ENCODE measurements at regions not wholly inside any gene's neighbourhood (a gene's known extent, or its start where the extent isn't known, plus 50 kb on each side); places are given as distances from the start of the nearest gene placed in this dataset.

- Mint-ChIP-seq H3K27ac (no peak overlapping the region), H3K9me3 (peaks cover 4 to 6% of the 10 kb centered on the region in 2 donors)
- intact Hi-C loops (cut with micrococcal nuclease), result no loop called here
Observed at GRCh38 chr7:67990003-67990402, 993.4 kb downstream of the TYW1 start.

DNA sequence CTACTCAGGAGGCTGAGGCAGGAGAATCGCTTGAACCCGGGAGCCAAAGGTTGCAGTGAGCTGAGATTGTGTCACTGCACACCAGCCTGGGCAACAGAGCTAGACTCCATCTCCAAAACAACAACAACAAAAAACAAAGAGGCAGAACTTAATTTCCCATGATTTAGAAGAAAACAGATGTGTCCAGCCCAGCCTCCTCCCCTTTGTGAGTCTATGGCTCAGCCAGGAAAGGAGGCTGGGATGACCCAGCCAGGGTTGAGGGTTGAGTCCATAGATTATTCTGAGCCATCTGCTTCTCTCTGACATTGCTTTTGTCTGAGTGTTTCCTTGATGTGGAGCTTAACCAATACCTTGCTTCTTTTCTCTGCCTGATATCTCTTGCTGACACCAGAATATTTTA, 994.1 kb downstream of the TYW1 start:
- Mint-ChIP-seq H3K27ac (no peak overlapping the region), H3K36me3 (no peaks in the 10 kb centered on the region), H3K4me3 (no peak overlapping the region), H3K27me3 (ENCODE audit: low read depth in 2 of 2) (no peaks in the 10 kb centered on the region), H3K4me1 (no peaks in the 10 kb centered on the region), H3K9me3 (peaks cover 4 to 6% of the 10 kb centered on the region in 2 donors)
- intact Hi-C loops (cut with micrococcal nuclease), result no loop called here
- Histone ChIP-seq H3K36me3 (ENCODE audit: control insufficient read depth, insufficient read depth, low read length) (no peaks in the 10 kb centered on the region), H3K4me3 (ENCODE audit: low read length) (no peak overlapping the region), H3K4me1 (ENCODE audit: control insufficient read depth, insufficient read depth, low read length) (no peaks in the 10 kb centered on the region), H3K27ac (ENCODE audit: low read length) (no peak overlapping the region), H3K27me3 (ENCODE audit: control insufficient read depth, insufficient read depth, low read length) (no peaks in the 10 kb centered on the region), H3K9me3 (ENCODE audit: control insufficient read depth, insufficient read depth, low read length) (peaks cover 4% of the 10 kb centered on the region)
- 96% methylated on average over 2 of the region's 2 CpGs for WGBS (ENCODE audit: insufficient coverage)
- ATAC-seq (no peak), DNase-seq (no peak)
- TF ChIP-seq CTCF (IDR thresholded peaks at IDR 0.05), result no peak

More at GRCh38 chr7:67990003-67990402, 993.4 kb downstream of the TYW1 start:
- no peak overlapping the region for H3K4me3 Mint-ChIP-seq
- no peak for TF ChIP-seq CTCF (IDR thresholded peaks at IDR 0.05)
- H3K36me3 Mint-ChIP-seq, result no peaks in the 10 kb centered on the region
- no peaks in the 10 kb centered on the region for H3K4me1 Mint-ChIP-seq
- H3K27me3 Mint-ChIP-seq (ENCODE audit: low read depth in 2 of 2), result no peaks in the 10 kb centered on the region
- Histone ChIP-seq H3K4me3 (ENCODE audit: low read length) (no peak overlapping the region), H3K27ac (ENCODE audit: low read length) (no peak overlapping the region), H3K9me3 (ENCODE audit: control insufficient read depth, insufficient read depth, low read length) (peaks cover 4% of the 10 kb centered on the region), H3K27me3 (ENCODE audit: control insufficient read depth, insufficient read depth, low read length) (no peaks in the 10 kb centered on the region), H3K36me3 (ENCODE audit: control insufficient read depth, insufficient read depth, low read length) (no peaks in the 10 kb centered on the region), H3K4me1 (ENCODE audit: control insufficient read depth, insufficient read depth, low read length) (no peaks in the 10 kb centered on the region)
- no peak for ATAC-seq
- WGBS (ENCODE audit: insufficient coverage), result 72% methylated on average over 4 of the region's 4 CpGs
- DNase-seq, result no peak

DNA sequence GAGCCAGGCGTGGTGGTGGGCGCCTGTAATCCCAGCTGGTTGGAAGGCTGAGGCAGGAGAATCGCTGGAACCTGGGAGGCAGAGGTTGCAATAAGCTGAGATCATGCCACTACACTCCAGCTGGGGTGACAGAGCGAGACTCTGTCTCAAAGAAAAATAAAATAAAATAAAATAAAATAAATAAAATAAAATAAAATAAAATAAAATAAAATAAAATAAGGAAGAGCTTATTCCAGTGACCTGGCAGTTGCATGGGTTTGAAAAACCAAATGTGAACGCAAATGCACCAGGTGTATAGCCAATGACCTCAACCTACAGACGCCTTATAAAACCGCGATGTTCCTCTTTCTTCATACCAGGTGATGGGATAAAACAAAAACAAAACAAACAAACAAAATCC, 995.7 kb downstream of the TYW1 start:
- no peak overlapping the region for H3K4me3 ChIP-seq (ENCODE audit: low read length)
- Mint-ChIP-seq H3K27ac (no peak overlapping the region), H3K9me3 (peaks cover 5 to 6% of the 10 kb centered on the region in 2 donors), H3K4me1 (no peaks in the 10 kb centered on the region), H3K4me3 (no peak overlapping the region), H3K27me3 (ENCODE audit: low read depth in 2 of 2) (no peaks in the 10 kb centered on the region), H3K36me3 (no peaks in the 10 kb centered on the region)
- H3K27ac ChIP-seq (ENCODE audit: low read length), result no peak overlapping the region
- DNase-seq (no peak), ATAC-seq (no peak)
- no peaks in the 10 kb centered on the region for H3K36me3 ChIP-seq (ENCODE audit: control insufficient read depth, insufficient read depth, low read length)
- WGBS (ENCODE audit: insufficient coverage), result 90% methylated on average over 7 of the region's 8 CpGs
- intact Hi-C loops (cut with micrococcal nuclease), result no loop called here
- TF ChIP-seq CTCF (IDR thresholded peaks at IDR 0.05), result no peak
- peaks cover 4% of the 10 kb centered on the region for H3K9me3 ChIP-seq (ENCODE audit: control insufficient read depth, insufficient read depth, low read length)
- no peaks in the 10 kb centered on the region for H3K4me1 ChIP-seq (ENCODE audit: control insufficient read depth, insufficient read depth, low read length)
- H3K27me3 ChIP-seq (ENCODE audit: control insufficient read depth, insufficient read depth, low read length), result no peaks in the 10 kb centered on the region

DNA sequence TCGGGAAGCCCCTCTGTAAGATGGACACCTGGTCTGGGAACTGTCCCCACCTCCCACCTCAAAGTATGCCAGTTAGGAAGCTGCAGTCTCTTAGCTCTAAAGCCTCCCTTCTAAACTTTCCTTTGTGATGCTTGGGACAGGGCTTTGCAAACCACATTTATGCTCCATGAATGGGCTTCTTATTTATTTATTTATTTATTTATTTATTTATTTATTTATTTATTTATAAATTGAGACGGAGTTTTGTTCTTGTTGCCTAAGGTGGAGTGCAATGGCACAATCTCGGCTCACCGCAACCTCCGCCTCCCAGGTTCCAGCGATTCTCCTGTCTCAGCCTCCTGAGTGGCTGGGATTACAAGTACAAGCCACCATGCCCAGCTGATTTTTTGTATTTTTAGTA, 1009.4 kb downstream of the TYW1 start:
- intact Hi-C loops (cut with micrococcal nuclease), result no loop called here
- Histone ChIP-seq H3K4me1 (ENCODE audit: control insufficient read depth, insufficient read depth, low read length) (no peaks in the 10 kb centered on the region), H3K27me3 (ENCODE audit: control insufficient read depth, insufficient read depth, low read length) (no peaks in the 10 kb centered on the region), H3K27ac (ENCODE audit: low read length) (no peak overlapping the region), H3K9me3 (ENCODE audit: control insufficient read depth, insufficient read depth, low read length) (peaks cover 3% of the 10 kb centered on the region), H3K4me3 (ENCODE audit: low read length) (no peak overlapping the region), H3K36me3 (ENCODE audit: control insufficient read depth, insufficient read depth, low read length) (no peaks in the 10 kb centered on the region)
- H3K4me1 Mint-ChIP-seq, result no peaks in the 10 kb centered on the region
- no peak for TF ChIP-seq CTCF (IDR thresholded peaks at IDR 0.05)
- no peaks in the 10 kb centered on the region for H3K27me3 Mint-ChIP-seq (ENCODE audit: low read depth in 2 of 2)
- no peak for DNase-seq
- H3K9me3 Mint-ChIP-seq, result peaks cover 6 to 8% of the 10 kb centered on the region in 2 donors
- no peak overlapping the region for H3K27ac Mint-ChIP-seq
- no peak for ATAC-seq
- 88% methylated on average over 6 of the region's 6 CpGs for WGBS (ENCODE audit: insufficient coverage)
- no peak overlapping the region for H3K4me3 Mint-ChIP-seq
- no peaks in the 10 kb centered on the region for H3K36me3 Mint-ChIP-seq

Data from natural killer cell (primary cell).